ENCODE measurements at regions not wholly inside any gene's neighbourhood (a gene's known extent, or its start where the extent isn't known, plus 50 kb on each side); places are given as distances from the start of the nearest gene placed in this dataset.

GRCh38 chr4:146076081-146076480, 99.4 kb upstream of the LSM6 start:
- ChIA-PET POLR2A (no interaction called here), CTCF (interaction anchor here (1.3 kb wide), 1 partner anchor 19 kb away, joined by 4 read pairs; no protein-coding TSS in a partner anchor)
- Histone ChIP-seq H3K4me1 (ENCODE audit: control insufficient read depth in 2 of 2, insufficient read depth in 2 of 2, low read length in 2 of 2) (peaks cover 10% of the 10 kb centered on the region in 2 donors), H3K9me3 (ENCODE audit: control extremely low read depth in 1 of 3, control insufficient read depth in 2 of 3, insufficient read depth in 1 of 3, low read length in 2 of 3) (no peaks in the 10 kb centered on the region), H3K9ac (ENCODE audit: low read length) (no peak overlapping the region), H3K36me3 (replicated peaks in 1 of 2; ENCODE audit: control extremely low read depth in 1 of 2, control insufficient read depth in 1 of 2, extremely low read depth in 1 of 2, insufficient read depth in 2 of 2, low read length in 1 of 2) (no peaks in the 10 kb centered on the region), H3K27me3 (replicated peaks in 1 of 4; ENCODE audit: control extremely low read depth in 1 of 4, control insufficient read depth in 3 of 4, insufficient read depth in 4 of 4, low read length in 3 of 4) (no peaks in the 10 kb centered on the region), H2AFZ (ENCODE audit: insufficient read depth, low read depth, low read length, poor library complexity, severe bottlenecking) (no peak overlapping the region), H3K27ac (ENCODE audit: low read length in 2 of 2) (no peak overlapping the region), H3K79me2 (ENCODE audit: control insufficient read depth, insufficient read depth, low read length) (no peaks in the 10 kb centered on the region), H3K4me2 (replicated peaks; ENCODE audit: low read depth, low read length, poor library complexity, severe bottlenecking) (no peak overlapping the region), H4K20me1 (ENCODE audit: control insufficient read depth, insufficient read depth, low read length, poor library complexity, severe bottlenecking) (no peaks in the 10 kb centered on the region), H3K4me3 (ENCODE audit: control extremely low read depth in 1 of 5, extremely low read depth in 1 of 5, insufficient read depth in 1 of 5, low read depth in 2 of 5, low read length in 4 of 5) (no peak overlapping the region)
- ATAC-seq (ENCODE audit: low read depth) (no peak), DNase-seq (no peak)
- H3K27me3 Mint-ChIP-seq, result no peaks in the 10 kb centered on the region
- intact Hi-C loops (cut with micrococcal nuclease), result no loop called here
- H3K9me3 Mint-ChIP-seq (ENCODE audit: insufficient read depth), result no peaks in the 10 kb centered on the region
- H3K4me1 Mint-ChIP-seq, result no peaks in the 10 kb centered on the region
- WGBS (ENCODE audit: insufficient coverage), result 91% methylated on average over 4 of the region's 6 CpGs
- no peak overlapping the region for H3K27ac Mint-ChIP-seq
- H3K4me3 Mint-ChIP-seq, result no peak overlapping the region
- TF ChIP-seq CTCF (IDR thresholded peaks at IDR 0.05) (no peak), EZH2 (IDR thresholded peaks at IDR 0.05; ENCODE audit: borderline replicate concordance, insufficient read depth, low read depth, low read length, poor library complexity, severe bottlenecking) (no peak)

GRCh38 chr4:146073517-146073916, 102.0 kb upstream of the LSM6 start:
- H3K27me3 Mint-ChIP-seq, result no peaks in the 10 kb centered on the region
- H3K9me3 Mint-ChIP-seq (ENCODE audit: insufficient read depth), result no peaks in the 10 kb centered on the region
- no peaks in the 10 kb centered on the region for H3K9me3 ChIP-seq (ENCODE audit: control extremely low read depth in 1 of 3, control insufficient read depth in 2 of 3, insufficient read depth in 1 of 3, low read length in 2 of 3)
- DNase-seq (peak; percentile 32), ATAC-seq (ENCODE audit: low read depth) (no peak)
- intact Hi-C loops (cut with micrococcal nuclease), result loop anchor here (5.0 kb wide), 1 partner anchor 39 kb away; no protein-coding TSS in a partner anchor
- H3K27ac Mint-ChIP-seq, result no peak overlapping the region
- H3K79me2 ChIP-seq (ENCODE audit: control insufficient read depth, insufficient read depth, low read length), result no peaks in the 10 kb centered on the region
- no peaks in the 10 kb centered on the region for H3K4me1 Mint-ChIP-seq
- H3K9ac ChIP-seq (ENCODE audit: low read length), result no peak overlapping the region
- ChIA-PET POLR2A (no interaction called here), CTCF (no interaction called here)
- no peak overlapping the region for H3K27ac ChIP-seq (ENCODE audit: low read length in 2 of 2)
- TF ChIP-seq CTCF (IDR thresholded peaks at IDR 0.05) (no peak), EZH2 (IDR thresholded peaks at IDR 0.05; ENCODE audit: borderline replicate concordance, insufficient read depth, low read depth, low read length, poor library complexity, severe bottlenecking) (no peak)
- H3K36me3 ChIP-seq (replicated peaks in 1 of 2; ENCODE audit: control extremely low read depth in 1 of 2, control insufficient read depth in 1 of 2, extremely low read depth in 1 of 2, insufficient read depth in 2 of 2, low read length in 1 of 2), result no peaks in the 10 kb centered on the region
- no peak overlapping the region for H3K4me3 Mint-ChIP-seq
- WGBS (ENCODE audit: insufficient coverage), result 39% methylated on average over 3 of the region's 3 CpGs
- no peaks in the 10 kb centered on the region for H3K27me3 ChIP-seq (replicated peaks in 1 of 4; ENCODE audit: control extremely low read depth in 1 of 4, control insufficient read depth in 3 of 4, insufficient read depth in 4 of 4, low read length in 3 of 4)
- H3K4me2 ChIP-seq (replicated peaks; ENCODE audit: low read depth, low read length, poor library complexity, severe bottlenecking), result peak overlapping the region; percentile 39
- H2AFZ ChIP-seq (ENCODE audit: insufficient read depth, low read depth, low read length, poor library complexity, severe bottlenecking), result no peak overlapping the region
- no peaks in the 10 kb centered on the region for H4K20me1 ChIP-seq (ENCODE audit: control insufficient read depth, insufficient read depth, low read length, poor library complexity, severe bottlenecking)
- no peak overlapping the region for H3K4me3 ChIP-seq (ENCODE audit: control extremely low read depth in 1 of 5, extremely low read depth in 1 of 5, insufficient read depth in 1 of 5, low read depth in 2 of 5, low read length in 4 of 5)
- peaks cover 10% of the 10 kb centered on the region in 2 donors for H3K4me1 ChIP-seq (ENCODE audit: control insufficient read depth in 2 of 2, insufficient read depth in 2 of 2, low read length in 2 of 2)
